HepG2 (cell line): ENCODE measurements at regions not wholly inside any gene's neighbourhood (a gene's known extent, or its start where the extent isn't known, plus 50 kb on each side); places are given as distances from the start of the nearest gene placed in this dataset.

Experiments used
- AHDC1 ChIP-seq: sonication (generic); formaldehyde crosslinking; IDR thresholded peaks from 2 replicates; pipeline ENCODE4 v1.5.1; 2020; ENCODE audit warnings: mild to moderate bottlenecking, missing genetic modification reagents, borderline replicate concordance
- CREM ChIP-seq, 2 experiments: sonication (generic) in 1 of 2; formaldehyde crosslinking in 1 of 2; IDR thresholded peaks; 2 replicates each; pipeline versions ENCODE4 v1.4.0 to v1.6.1; 2016 to 2020; ENCODE audit warnings: antibody characterized with exemption in 1 of 2, mild to moderate bottlenecking in 1 of 2, missing genetic modification reagents in 1 of 2
- ESRRA ChIP-seq: sonication (generic); formaldehyde crosslinking; IDR thresholded peaks from 2 replicates; pipeline ENCODE4 v1.5.1; 2020; ENCODE audit warnings: mild to moderate bottlenecking, low read depth, missing genetic modification reagents
- FOXA1 ChIP-seq, 2 experiments: fragments of 450-650 bp in 1 of 2; sonication (generic) in 1 of 2; formaldehyde crosslinking in 1 of 2; IDR thresholded peaks; 2 replicates each; pipeline versions ENCODE4 v1.4.0 to v1.6.1; 2016 to 2020; ENCODE audit warnings: missing genetic modification reagents in 1 of 2
- HNF4A ChIP-seq: sonication (generic); formaldehyde crosslinking; IDR thresholded peaks from 2 replicates; pipeline ENCODE4 v1.4.0; 2020; ENCODE audit warnings: missing genetic modification reagents
- HOXA5 ChIP-seq: sonication (generic); formaldehyde crosslinking; IDR thresholded peaks from 2 replicates; pipeline ENCODE4 v1.4.0; 2020; ENCODE audit warnings: missing genetic modification reagents
- NR2C2 ChIP-seq: sonication (generic); formaldehyde crosslinking; IDR thresholded peaks from 2 replicates; pipeline ENCODE4 v1.4.0; 2020; ENCODE audit warnings: missing genetic modification reagents, mild to moderate bottlenecking, moderate library complexity, borderline replicate concordance
- NR2F6 ChIP-seq, 2 experiments: IDR thresholded peaks; 2 replicates each; pipeline ENCODE4 v1.6.1; 2016; ENCODE audit warnings: antibody characterized with exemption in 1 of 2, mild to moderate bottlenecking in 1 of 2
- SAFB2 ChIP-seq: sonication (generic); formaldehyde crosslinking; IDR thresholded peaks from 2 replicates; pipeline ENCODE4 v1.5.1; 2020; ENCODE audit warnings: missing genetic modification reagents, low read depth, mild to moderate bottlenecking, borderline replicate concordance
- SAP130 ChIP-seq: IDR thresholded peaks from 2 replicates; pipeline ENCODE4 v1.6.1; 2016; ENCODE audit warnings: low read depth
- TBL1XR1 ChIP-seq: fragments of 150-350 bp; IDR thresholded peaks from 2 replicates; pipeline ENCODE4 v1.6.1; 2014; ENCODE audit warnings: borderline replicate concordance, low read length; ENCODE audit not compliant: partially characterized antibody
- TRAFD1 ChIP-seq: sonication (generic); formaldehyde crosslinking; IDR thresholded peaks from 2 replicates; pipeline ENCODE4 v1.5.1; 2020; ENCODE audit warnings: missing genetic modification reagents, mild to moderate bottlenecking, borderline replicate concordance
- ZGPAT ChIP-seq: IDR thresholded peaks from 2 replicates; pipeline ENCODE4 v1.6.1; 2016; ENCODE audit warnings: mild to moderate bottlenecking
- ZNF280D ChIP-seq: sonication (generic); formaldehyde crosslinking; IDR thresholded peaks from 2 replicates; pipeline ENCODE4 v1.5.1; 2020; ENCODE audit warnings: mild to moderate bottlenecking, missing genetic modification reagents
- ZNF569 ChIP-seq: sonication (generic); formaldehyde crosslinking; IDR thresholded peaks from 2 replicates; pipeline ENCODE4 v1.5.0; 2020; ENCODE audit warnings: mild to moderate bottlenecking, missing genetic modification reagents, moderate library complexity, borderline replicate concordance

GRCh38 chr13:30845297-30846214 is 60.5 kb upstream of the MEDAG start (continued):
- peak; percentile 77; the same call in 1 of the 2 replicates for TF ChIP-seq AHDC1 (CRISPR knock-in tag)
- TF ChIP-seq SAP130 (CRISPR knock-in tag): peak; percentile 72
- TF ChIP-seq CREM (IDR thresholded peaks at IDR 0.05): peak; percentile 63
- TF ChIP-seq CREM (CRISPR knock-in tag; IDR thresholded peaks at IDR 0.05): no peak
- 0 out of 2 replicates have a peak, but pooled peaks have one; percentile 36 for TF ChIP-seq ZGPAT
- peak; percentile 38; the same call in 1 of the 2 replicates for TF ChIP-seq HOXA5
- peak; percentile 29; the same call in 1 of the 2 replicates for TF ChIP-seq TRAFD1 (CRISPR knock-in tag)
- 0 out of 2 replicates have a peak, but pooled peaks have one; percentile 14 for TF ChIP-seq FOXA1 (IDR thresholded peaks at IDR 0.05)
- TF ChIP-seq FOXA1 (CRISPR knock-in tag; IDR thresholded peaks at IDR 0.05): peak; percentile 65
- TF ChIP-seq NR2C2 (CRISPR knock-in tag): peak; percentile 55
- TF ChIP-seq SAFB2 (CRISPR knock-in tag): peak; percentile 33; the same call in 1 of the 2 replicates
- peak; percentile 46; the same call in 1 of the 2 replicates for TF ChIP-seq ESRRA (CRISPR knock-in tag)
- no peak for TF ChIP-seq TBL1XR1
- TF ChIP-seq HNF4A (CRISPR knock-in tag): peak; percentile 71
- TF ChIP-seq NR2F6 (IDR thresholded peaks at IDR 0.05): peak; percentile 93
- peak; percentile 92 for TF ChIP-seq NR2F6 (CRISPR knock-in tag; IDR thresholded peaks at IDR 0.05)
- TF ChIP-seq ZNF280D (CRISPR knock-in tag): peak; percentile 46; the same call in 1 of the 2 replicates
- no peak for TF ChIP-seq ZNF569 (CRISPR knock-in tag)
